NCI-H510A treated with DMSO at 0.1 percent for 48 hours (cell line): ENCODE measurements at regions not wholly inside any gene's neighbourhood (a gene's known extent, or its start where the extent isn't known, plus 50 kb on each side); places are given as distances from the start of the nearest gene placed in this dataset.

ENCODE experiments used
- DNase-seq: peaks from one replicate; lab custom pipeline; 2025; lab: John Stamatoyannopoulos, UW

GRCh38 chr16:6932871-6933385, 399.7 kb upstream of the RBFOX1 start:
- DNase-seq, result no peak

- DNase-seq, result no peak
Measured at GRCh38 chr16:6929868-6930267, 402.8 kb upstream of the RBFOX1 start.

GRCh38 chr16:6926762-6927161, 405.9 kb upstream of the RBFOX1 start:
- DNase-seq, result no peak

- no peak for DNase-seq
Measured at GRCh38 chr16:6926341-6926740, 406.3 kb upstream of the RBFOX1 start.

- DNase-seq, result no peak
Measured at GRCh38 chr16:6918646-6919045, 414.0 kb upstream of the RBFOX1 start.

- DNase-seq, result no peak
Measured at GRCh38 chr16:6916946-6917345, 415.7 kb upstream of the RBFOX1 start.

- no peak for DNase-seq
Measured at GRCh38 chr16:6913566-6913965, 419.1 kb upstream of the RBFOX1 start.

GRCh38 chr16:6910301-6910700, 422.3 kb upstream of the RBFOX1 start:
- no peak for DNase-seq

GRCh38 chr16:6905601-6906000, 427.0 kb upstream of the RBFOX1 start:
- DNase-seq, result no peak

GRCh38 chr16:6903671-6904070, 429.0 kb upstream of the RBFOX1 start:
- DNase-seq, result no peak

GRCh38 chr16:6898896-6899295, 433.7 kb upstream of the RBFOX1 start:
- no peak for DNase-seq

- no peak for DNase-seq
Measured at GRCh38 chr16:6897876-6898485, 434.7 kb upstream of the RBFOX1 start.

- DNase-seq, result no peak
Measured at GRCh38 chr16:6892966-6893365, 439.7 kb upstream of the RBFOX1 start.

GRCh38 chr16:6891496-6891895, 441.1 kb upstream of the RBFOX1 start:
- no peak for DNase-seq

- DNase-seq, result no peak
Measured at GRCh38 chr16:6888531-6888930, 444.1 kb upstream of the RBFOX1 start.

GRCh38 chr16:6884002-6884401, 448.6 kb upstream of the RBFOX1 start:
- DNase-seq, result no peak

GRCh38 chr16:6880263-6880662, 452.4 kb upstream of the RBFOX1 start:
- no peak for DNase-seq

- no peak for DNase-seq
Measured at GRCh38 chr16:6864671-6865070, 468.0 kb upstream of the RBFOX1 start.

GRCh38 chr16:6864244-6864643, 468.4 kb upstream of the RBFOX1 start:
- DNase-seq, result no peak

GRCh38 chr16:6863135-6863534, 469.5 kb upstream of the RBFOX1 start:
- no peak for DNase-seq

GRCh38 chr16:6861815-6862477, 470.7 kb upstream of the RBFOX1 start:
- DNase-seq, result no peak

- DNase-seq, result no peak
Measured at GRCh38 chr16:6861135-6861814, 471.4 kb upstream of the RBFOX1 start.

- DNase-seq, result no peak
Measured at GRCh38 chr16:6857575-6857974, 475.1 kb upstream of the RBFOX1 start.
